OCI-LY3 (cell line): ENCODE measurements at regions not wholly inside any gene's neighbourhood (a gene's known extent, or its start where the extent isn't known, plus 50 kb on each side); places are given as distances from the start of the nearest gene placed in this dataset.

Experiments used
- EZH2phosphoT487 ChIP-seq: fragments of 200-600 bp; shearing (Covaris generic); IDR thresholded peaks from 2 replicates; pipeline ENCODE4 v1.6.1; 2018; ENCODE audit warnings: antibody characterized with exemption, mixed run types, low read depth
- TF ChIP-seq, protein P1 (sequence below): fragments of 200-600, 300-600 bp; sonication (generic); IDR thresholded peaks from 2 replicates; pipeline ENCODE4 v1.5.1; 2014; ENCODE audit warnings: antibody characterized with exemption, low read length, low read depth

DNA sequence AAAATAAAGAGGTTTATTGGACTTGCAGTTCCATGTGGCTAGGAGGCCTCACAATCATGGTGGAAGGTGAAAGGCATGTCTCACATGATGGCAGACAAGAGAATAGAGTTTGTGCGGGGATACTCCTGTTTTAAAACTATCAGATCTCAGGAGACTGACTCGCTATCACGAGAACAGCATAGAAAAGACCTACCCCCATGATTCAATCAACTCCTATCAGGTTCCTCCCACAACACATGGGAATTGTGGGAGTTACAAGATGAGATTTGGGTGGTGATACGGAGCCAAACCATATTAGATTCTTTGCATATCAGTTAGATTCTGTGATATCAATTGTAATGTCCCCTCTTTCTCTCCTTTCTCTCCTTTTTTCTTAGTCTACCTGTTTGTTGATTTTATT is 1178.7 kb upstream of the LRRTM1 start:
- TF ChIP-seq, protein P1, sequence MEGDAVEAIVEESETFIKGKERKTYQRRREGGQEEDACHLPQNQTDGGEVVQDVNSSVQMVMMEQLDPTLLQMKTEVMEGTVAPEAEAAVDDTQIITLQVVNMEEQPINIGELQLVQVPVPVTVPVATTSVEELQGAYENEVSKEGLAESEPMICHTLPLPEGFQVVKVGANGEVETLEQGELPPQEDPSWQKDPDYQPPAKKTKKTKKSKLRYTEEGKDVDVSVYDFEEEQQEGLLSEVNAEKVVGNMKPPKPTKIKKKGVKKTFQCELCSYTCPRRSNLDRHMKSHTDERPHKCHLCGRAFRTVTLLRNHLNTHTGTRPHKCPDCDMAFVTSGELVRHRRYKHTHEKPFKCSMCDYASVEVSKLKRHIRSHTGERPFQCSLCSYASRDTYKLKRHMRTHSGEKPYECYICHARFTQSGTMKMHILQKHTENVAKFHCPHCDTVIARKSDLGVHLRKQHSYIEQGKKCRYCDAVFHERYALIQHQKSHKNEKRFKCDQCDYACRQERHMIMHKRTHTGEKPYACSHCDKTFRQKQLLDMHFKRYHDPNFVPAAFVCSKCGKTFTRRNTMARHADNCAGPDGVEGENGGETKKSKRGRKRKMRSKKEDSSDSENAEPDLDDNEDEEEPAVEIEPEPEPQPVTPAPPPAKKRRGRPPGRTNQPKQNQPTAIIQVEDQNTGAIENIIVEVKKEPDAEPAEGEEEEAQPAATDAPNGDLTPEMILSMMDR = no peak
- TF ChIP-seq EZH2phosphoT487 = no peak
